SU-DHL-6 (cell line): ENCODE measurements at regions not wholly inside any gene's neighbourhood (a gene's known extent, or its start where the extent isn't known, plus 50 kb on each side); places are given as distances from the start of the nearest gene placed in this dataset.
"Not testable (repeated sequence)": the region's sequence is repeated elsewhere in the genome, so short reads cannot be mapped to it uniquely, and the experiment has no call there.

ENCODE experiments used
- H2AFZ ChIP-seq: fragments of 200-600 bp; sonication (generic); 2 replicates; pipeline ENCODE4 v1.6.1; 2014; ENCODE audit warnings: low read depth, mild to moderate bottlenecking, moderate library complexity, mixed read lengths, antibody characterized with exemption, low read length; ENCODE audit not compliant: severe bottlenecking
- H3F3A ChIP-seq: fragments of 200-600 bp; shearing (Covaris generic); 2 replicates; pipeline ENCODE4 v1.6.0; 2016; ENCODE audit warnings: antibody characterized with exemption, mild to moderate bottlenecking; ENCODE audit not compliant: insufficient read depth
- H3K27ac ChIP-seq: fragments of 200-600 bp; sonication (generic); 2 replicates; pipeline ENCODE4 v1.5.1; 2016; ENCODE audit warnings: low read depth, mild to moderate bottlenecking, low read length, moderate library complexity, mixed read lengths
- H3K27me3 ChIP-seq: fragments of 200-600 bp; sonication (generic), shearing (Covaris generic); 2 replicates; pipeline ENCODE4 v1.6.0; 2014; ENCODE audit warnings: mild to moderate bottlenecking, low read length
- H3K36me3 ChIP-seq: fragments of 200-600 bp; sonication (generic); 2 replicates; pipeline ENCODE4 v1.6.1; 2014; ENCODE audit warnings: mild to moderate bottlenecking, low read length, mixed read lengths
- H3K4me2 ChIP-seq: fragments of 300-600, 200-600 bp; shearing (Covaris generic), sonication (generic); 2 replicates; pipeline ENCODE4 v1.6.0; 2014; ENCODE audit warnings: low read length, low read depth, mild to moderate bottlenecking; ENCODE audit not compliant: poor library complexity, severe bottlenecking
- H3K4me3 ChIP-seq: fragments of 200-600 bp; sonication (generic); 2 replicates; pipeline ENCODE4 v1.5.1; 2014; ENCODE audit warnings: antibody characterized with exemption, low read length, mild to moderate bottlenecking, mixed read lengths; ENCODE audit not compliant: insufficient read depth, poor library complexity, severe bottlenecking
- H3K79me2 ChIP-seq: fragments of 200-600 bp; sonication (generic); 2 replicates; pipeline ENCODE4 v1.6.1; 2014; ENCODE audit warnings: mild to moderate bottlenecking, low read length, moderate library complexity; ENCODE audit not compliant: insufficient read depth
- H3K9ac ChIP-seq: fragments of 200-600 bp; sonication (generic); 2 replicates; pipeline ENCODE4 v1.7.0; 2014; ENCODE audit warnings: mild to moderate bottlenecking, low read length
- H3K9me2 ChIP-seq: fragments of 200-600 bp; sonication (generic); replicated peaks from 2 replicates; pipeline ENCODE4 v1.6.1; 2014; ENCODE audit warnings: low read length; ENCODE audit not compliant: insufficient read depth
- H3K9me3 ChIP-seq: fragments of 200-600 bp; sonication (generic); 2 replicates; pipeline ENCODE4 v1.6.1; 2014; ENCODE audit warnings: low read length, mixed read lengths; ENCODE audit not compliant: insufficient read depth
- H4K20me1 ChIP-seq: fragments of 200-600 bp; sonication (generic); 2 replicates; pipeline ENCODE4 v1.6.1; 2014; ENCODE audit warnings: low read depth, mild to moderate bottlenecking, antibody characterized with exemption, low read length, moderate library complexity, mixed read lengths
- EZH2phosphoT487 ChIP-seq: fragments of 200-600 bp; sonication (generic), shearing (Covaris generic); conservative IDR thresholded peaks from 2 replicates; pipeline ENCODE4 v1.6.1; 2018; ENCODE audit warnings: mild to moderate bottlenecking, antibody characterized with exemption, low read length, moderate library complexity, mixed read lengths
- TF ChIP-seq, protein P1 (sequence below): fragments of 200-600 bp; sonication (generic); IDR thresholded peaks from one replicate; pipeline ENCODE4 v1.5.1; 2017; ENCODE audit warnings: antibody characterized with exemption, mild to moderate bottlenecking, low read length, moderate library complexity; ENCODE audit not compliant: insufficient read depth, poor library complexity, severe bottlenecking

GRCh38 chr4:60485276-60485675, 714.9 kb upstream of the ADGRL3 start:
- Histone ChIP-seq H3K79me2 (no peaks in the 10 kb centered on the region), H3K4me2 (no peak overlapping the region), H2AFZ (no peak overlapping the region), H3K4me3 (no peak overlapping the region), H3K27me3 (no peaks in the 10 kb centered on the region), H3K9me2 (no peaks in the 10 kb centered on the region), H3K9me3 (no peaks in the 10 kb centered on the region), H3K9ac (no peak overlapping the region), H3F3A (no peaks in the 10 kb centered on the region), H4K20me1 (no peaks in the 10 kb centered on the region), H3K27ac (no peak overlapping the region), H3K36me3 (no peaks in the 10 kb centered on the region)
- TF ChIP-seq, protein P1, sequence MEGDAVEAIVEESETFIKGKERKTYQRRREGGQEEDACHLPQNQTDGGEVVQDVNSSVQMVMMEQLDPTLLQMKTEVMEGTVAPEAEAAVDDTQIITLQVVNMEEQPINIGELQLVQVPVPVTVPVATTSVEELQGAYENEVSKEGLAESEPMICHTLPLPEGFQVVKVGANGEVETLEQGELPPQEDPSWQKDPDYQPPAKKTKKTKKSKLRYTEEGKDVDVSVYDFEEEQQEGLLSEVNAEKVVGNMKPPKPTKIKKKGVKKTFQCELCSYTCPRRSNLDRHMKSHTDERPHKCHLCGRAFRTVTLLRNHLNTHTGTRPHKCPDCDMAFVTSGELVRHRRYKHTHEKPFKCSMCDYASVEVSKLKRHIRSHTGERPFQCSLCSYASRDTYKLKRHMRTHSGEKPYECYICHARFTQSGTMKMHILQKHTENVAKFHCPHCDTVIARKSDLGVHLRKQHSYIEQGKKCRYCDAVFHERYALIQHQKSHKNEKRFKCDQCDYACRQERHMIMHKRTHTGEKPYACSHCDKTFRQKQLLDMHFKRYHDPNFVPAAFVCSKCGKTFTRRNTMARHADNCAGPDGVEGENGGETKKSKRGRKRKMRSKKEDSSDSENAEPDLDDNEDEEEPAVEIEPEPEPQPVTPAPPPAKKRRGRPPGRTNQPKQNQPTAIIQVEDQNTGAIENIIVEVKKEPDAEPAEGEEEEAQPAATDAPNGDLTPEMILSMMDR = no peak
- TF ChIP-seq EZH2phosphoT487 = no peak

- not testable (repeated sequence) for H3K9me2 ChIP-seq, H3K36me3 ChIP-seq, H3K9ac ChIP-seq, H3F3A ChIP-seq, H3K9me3 ChIP-seq, H3K27ac ChIP-seq, H3K79me2 ChIP-seq, H2AFZ ChIP-seq, H4K20me1 ChIP-seq, H3K4me3 ChIP-seq, H3K27me3 ChIP-seq, H3K4me2 ChIP-seq
Observed at GRCh38 chr4:60487118-60487761, 712.9 kb upstream of the ADGRL3 start.

- no peaks in the 10 kb centered on the region for H4K20me1 ChIP-seq
- no peak overlapping the region for H2AFZ ChIP-seq
- no peak overlapping the region for H3K9ac ChIP-seq
- no peaks in the 10 kb centered on the region for H3K27me3 ChIP-seq
- no peak overlapping the region for H3K27ac ChIP-seq
- H3K4me3 ChIP-seq = no peak overlapping the region
- H3K79me2 ChIP-seq = no peaks in the 10 kb centered on the region
- no peak overlapping the region for H3K4me2 ChIP-seq
- H3K9me3 ChIP-seq = no peaks in the 10 kb centered on the region
- no peaks in the 10 kb centered on the region for H3F3A ChIP-seq
- H3K36me3 ChIP-seq = no peaks in the 10 kb centered on the region
- TF ChIP-seq, protein P1 = no peak
- TF ChIP-seq EZH2phosphoT487 = no peak
- no peaks in the 10 kb centered on the region for H3K9me2 ChIP-seq
Observed at GRCh38 chr4:60500810-60501209, 699.3 kb upstream of the ADGRL3 start.

- TF ChIP-seq, protein P1 = no peak
- no peak for TF ChIP-seq EZH2phosphoT487
- Histone ChIP-seq H3K9me3 (no peaks in the 10 kb centered on the region), H3K4me2 (no peak overlapping the region), H3F3A (no peaks in the 10 kb centered on the region), H3K79me2 (no peaks in the 10 kb centered on the region), H3K9ac (no peak overlapping the region), H3K36me3 (no peaks in the 10 kb centered on the region), H4K20me1 (no peaks in the 10 kb centered on the region), H2AFZ (no peak overlapping the region), H3K4me3 (no peak overlapping the region), H3K27ac (no peak overlapping the region), H3K9me2 (no peaks in the 10 kb centered on the region), H3K27me3 (no peaks in the 10 kb centered on the region)
Observed at GRCh38 chr4:60502733-60503132, 697.4 kb upstream of the ADGRL3 start.
